ENCODE measurements at regions not wholly inside any gene's neighbourhood (a gene's known extent, or its start where the extent isn't known, plus 50 kb on each side); places are given as distances from the start of the nearest gene placed in this dataset.

GRCh38 chr15:37165395-37165794 is 65.0 kb upstream of the MEIS2 start:
- WGBS, 2 donors, result 65 to 71% methylated on average over 3 of the region's 3 CpGs

DNA sequence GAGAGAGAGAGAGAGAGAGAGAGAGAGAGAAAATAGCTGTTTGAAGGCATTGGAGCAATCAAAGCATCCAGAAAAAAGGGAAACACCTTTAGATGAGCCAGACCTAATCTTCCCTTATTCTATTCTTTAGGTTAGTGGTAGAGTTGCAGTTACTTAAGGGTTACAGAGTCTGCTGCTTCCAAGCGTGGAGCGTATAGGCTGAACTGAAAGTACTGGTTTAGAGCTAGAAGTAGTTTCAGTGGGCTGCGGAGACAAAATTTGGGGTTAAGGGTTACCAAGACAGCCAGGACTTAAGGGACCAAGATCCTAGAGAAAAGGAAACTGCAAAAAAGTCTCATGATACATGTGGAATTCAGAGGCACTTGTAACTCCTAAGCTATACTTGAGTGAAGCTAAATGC is 66.1 kb upstream of the MEIS2 start:
- Histone ChIP-seq H3K27ac (no peak overlapping the region), H3K4me3 (no peak overlapping the region), H3K9me3 (no peaks in the 10 kb centered on the region), H3K36me3 (no peaks in the 10 kb centered on the region), H3K27me3 (no peaks in the 10 kb centered on the region), H3K4me1 (no peaks in the 10 kb centered on the region)
- TF ChIP-seq EP300 (IDR thresholded peaks at IDR 0.05) (no peak), POLR2AphosphoS5 (IDR thresholded peaks at IDR 0.05) (no peak), POLR2A (IDR thresholded peaks at IDR 0.05) (no peak)
- TF ChIP-seq, protein P1, sequence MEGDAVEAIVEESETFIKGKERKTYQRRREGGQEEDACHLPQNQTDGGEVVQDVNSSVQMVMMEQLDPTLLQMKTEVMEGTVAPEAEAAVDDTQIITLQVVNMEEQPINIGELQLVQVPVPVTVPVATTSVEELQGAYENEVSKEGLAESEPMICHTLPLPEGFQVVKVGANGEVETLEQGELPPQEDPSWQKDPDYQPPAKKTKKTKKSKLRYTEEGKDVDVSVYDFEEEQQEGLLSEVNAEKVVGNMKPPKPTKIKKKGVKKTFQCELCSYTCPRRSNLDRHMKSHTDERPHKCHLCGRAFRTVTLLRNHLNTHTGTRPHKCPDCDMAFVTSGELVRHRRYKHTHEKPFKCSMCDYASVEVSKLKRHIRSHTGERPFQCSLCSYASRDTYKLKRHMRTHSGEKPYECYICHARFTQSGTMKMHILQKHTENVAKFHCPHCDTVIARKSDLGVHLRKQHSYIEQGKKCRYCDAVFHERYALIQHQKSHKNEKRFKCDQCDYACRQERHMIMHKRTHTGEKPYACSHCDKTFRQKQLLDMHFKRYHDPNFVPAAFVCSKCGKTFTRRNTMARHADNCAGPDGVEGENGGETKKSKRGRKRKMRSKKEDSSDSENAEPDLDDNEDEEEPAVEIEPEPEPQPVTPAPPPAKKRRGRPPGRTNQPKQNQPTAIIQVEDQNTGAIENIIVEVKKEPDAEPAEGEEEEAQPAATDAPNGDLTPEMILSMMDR (IDR thresholded peaks at IDR 0.05), result no peak
- DNase-seq, result no peak
- 75% methylated on average over 3 of the region's 3 CpGs for WGBS, 2 donors
- intact Hi-C loops (cut with DNase I), result no loop called here

More at GRCh38 chr15:37165395-37165794, 65.0 kb upstream of the MEIS2 start:
- intact Hi-C loops (cut with DNase I), result no loop called here
- DNase-seq, result no peak
- Histone ChIP-seq H3K4me1 (no peaks in the 10 kb centered on the region), H3K27ac (no peak overlapping the region), H3K4me3 (no peak overlapping the region), H3K9me3 (no peaks in the 10 kb centered on the region), H3K36me3 (no peaks in the 10 kb centered on the region), H3K27me3 (no peaks in the 10 kb centered on the region)
- no peak for TF ChIP-seq POLR2AphosphoS5 (IDR thresholded peaks at IDR 0.05)
- no peak for TF ChIP-seq EP300 (IDR thresholded peaks at IDR 0.05)
- TF ChIP-seq, protein P1 (IDR thresholded peaks at IDR 0.05), result no peak
- TF ChIP-seq POLR2A (IDR thresholded peaks at IDR 0.05), result no peak

GRCh38 chr15:37181339-37181738 is 81.0 kb upstream of the MEIS2 start:
- H3K4me3 ChIP-seq, result no peak overlapping the region
- WGBS, 2 donors, result 65 to 73% methylated on average over 1 of the region's 1 CpG
- H3K27ac ChIP-seq, result no peak overlapping the region
- intact Hi-C loops (cut with DNase I), result no loop called here
- no peak for TF ChIP-seq EP300 (IDR thresholded peaks at IDR 0.05)
- TF ChIP-seq POLR2AphosphoS5 (IDR thresholded peaks at IDR 0.05), result no peak
- TF ChIP-seq POLR2A (IDR thresholded peaks at IDR 0.05), result no peak
- TF ChIP-seq, protein P1 (IDR thresholded peaks at IDR 0.05), result no peak
- no peaks in the 10 kb centered on the region for H3K27me3 ChIP-seq
- H3K9me3 ChIP-seq, result peaks cover 0 to 5% (median 2%) of the 10 kb centered on the region in 4 donors
- DNase-seq, result no peak
- H3K36me3 ChIP-seq, result no peaks in the 10 kb centered on the region
- H3K4me1 ChIP-seq, result no peaks in the 10 kb centered on the region

- no peaks in the 10 kb centered on the region for H3K36me3 ChIP-seq
- no peak overlapping the region for H3K4me3 ChIP-seq
- intact Hi-C loops (cut with DNase I), result no loop called here
- no peak for DNase-seq
- H3K4me1 ChIP-seq, result no peaks in the 10 kb centered on the region
- no peak overlapping the region for H3K27ac ChIP-seq
- WGBS, 2 donors, result 59 to 69% methylated on average over 5 of the region's 5 CpGs
- TF ChIP-seq POLR2A (IDR thresholded peaks at IDR 0.05) (no peak), EP300 (IDR thresholded peaks at IDR 0.05) (no peak), POLR2AphosphoS5 (IDR thresholded peaks at IDR 0.05) (no peak)
- TF ChIP-seq, protein P1 (IDR thresholded peaks at IDR 0.05), result no peak
- no peaks in the 10 kb centered on the region for H3K27me3 ChIP-seq
- H3K9me3 ChIP-seq, result no peaks in the 10 kb centered on the region
Measured at GRCh38 chr15:37199545-37199944, 99.2 kb upstream of the MEIS2 start.

- DNase-seq, result no peak
- H3K36me3 ChIP-seq, result no peaks in the 10 kb centered on the region
- 91 to 92% methylated on average over 2 of the region's 2 CpGs for WGBS, 2 donors
- intact Hi-C loops (cut with DNase I), result no loop called here
- no peak overlapping the region for H3K27ac ChIP-seq
- TF ChIP-seq POLR2AphosphoS5 (IDR thresholded peaks at IDR 0.05) (no peak), EP300 (IDR thresholded peaks at IDR 0.05) (no peak), POLR2A (IDR thresholded peaks at IDR 0.05) (no peak)
- TF ChIP-seq, protein P1 (IDR thresholded peaks at IDR 0.05), result no peak
- H3K27me3 ChIP-seq, result no peaks in the 10 kb centered on the region
- H3K4me1 ChIP-seq, result no peaks in the 10 kb centered on the region
- H3K9me3 ChIP-seq, result no peaks in the 10 kb centered on the region
- no peak overlapping the region for H3K4me3 ChIP-seq
Measured at GRCh38 chr15:37203050-37203449, 102.7 kb upstream of the MEIS2 start.
